Epithelial cell of esophagus (primary cell): ENCODE measurements at regions not wholly inside any gene's neighbourhood (a gene's known extent, or its start where the extent isn't known, plus 50 kb on each side); places are given as distances from the start of the nearest gene placed in this dataset.

Experiments
- DNase-seq: peaks from one replicate; pipeline ENCODE4 v3.0.0; 2010; ENCODE audit warnings: low read depth
- H3K4me3 ChIP-seq: 2 replicates; pipeline ENCODE4 v1.5.1; 2011; ENCODE audit warnings: mild to moderate bottlenecking, low read length, control low read depth
- CTCF ChIP-seq: IDR thresholded peaks from 2 replicates; pipeline ENCODE4 v1.5.1; 2011; ENCODE audit warnings: low read depth, mild to moderate bottlenecking, low read length, control low read depth, inconsistent platforms; ENCODE audit not compliant: insufficient read depth; ENCODE audit errors: missing control alignments

GRCh38 chr15:37731146-37731746 lies 203.2 kb upstream of the TMCO5A start:
- TF ChIP-seq CTCF: no peak
- H3K4me3 ChIP-seq: no peak overlapping the region
- DNase-seq: no peak

- no peak overlapping the region for H3K4me3 ChIP-seq
- DNase-seq: peak; percentile 20
- TF ChIP-seq CTCF: no peak
Measured at GRCh38 chr15:37733628-37734027, 200.8 kb upstream of the TMCO5A start.

- no peak for TF ChIP-seq CTCF
- no peak overlapping the region for H3K4me3 ChIP-seq
- DNase-seq: no peak
Measured at GRCh38 chr15:37740623-37741141, 193.8 kb upstream of the TMCO5A start.

GRCh38 chr15:37743826-37744225 lies 190.6 kb upstream of the TMCO5A start:
- H3K4me3 ChIP-seq: no peak overlapping the region
- DNase-seq: no peak
- no peak for TF ChIP-seq CTCF

GRCh38 chr15:37744521-37744920 lies 189.9 kb upstream of the TMCO5A start:
- TF ChIP-seq CTCF: no peak
- no peak for DNase-seq
- H3K4me3 ChIP-seq: no peak overlapping the region

GRCh38 chr15:37751401-37751800 lies 183.0 kb upstream of the TMCO5A start:
- DNase-seq: no peak
- no peak for TF ChIP-seq CTCF
- no peak overlapping the region for H3K4me3 ChIP-seq

GRCh38 chr15:37756407-37756806 lies 178.0 kb upstream of the TMCO5A start:
- H3K4me3 ChIP-seq: no peak overlapping the region
- TF ChIP-seq CTCF: no peak
- DNase-seq: no peak
